ENCODE measurements at regions not wholly inside any gene's neighbourhood (a gene's known extent, or its start where the extent isn't known, plus 50 kb on each side); places are given as distances from the start of the nearest gene placed in this dataset.

- Histone ChIP-seq H3K27me3 (replicated peaks in 1 of 4; ENCODE audit: control extremely low read depth in 1 of 4, control insufficient read depth in 3 of 4, insufficient read depth in 4 of 4, low read length in 3 of 4) (peaks cover 0 to 9% (median 1%) of the 10 kb centered on the region in 4 experiments), H2AFZ (ENCODE audit: insufficient read depth, low read depth, low read length, poor library complexity, severe bottlenecking) (no peak overlapping the region), H3K4me1 (ENCODE audit: control insufficient read depth in 2 of 2, insufficient read depth in 2 of 2, low read length in 2 of 2) (no peaks in the 10 kb centered on the region), H3K9ac (ENCODE audit: low read length) (no peak overlapping the region), H3K4me3 (ENCODE audit: control extremely low read depth in 1 of 5, extremely low read depth in 1 of 5, insufficient read depth in 1 of 5, low read depth in 2 of 5, low read length in 4 of 5) (no peak overlapping the region), H3K79me2 (ENCODE audit: control insufficient read depth, insufficient read depth, low read length) (no peaks in the 10 kb centered on the region), H3K36me3 (replicated peaks in 1 of 2; ENCODE audit: control extremely low read depth in 1 of 2, control insufficient read depth in 1 of 2, extremely low read depth in 1 of 2, insufficient read depth in 2 of 2, low read length in 1 of 2) (no peaks in the 10 kb centered on the region), H3K4me2 (replicated peaks; ENCODE audit: low read depth, low read length, poor library complexity, severe bottlenecking) (no peak overlapping the region), H4K20me1 (ENCODE audit: control insufficient read depth, insufficient read depth, low read length, poor library complexity, severe bottlenecking) (no peaks in the 10 kb centered on the region), H3K27ac (ENCODE audit: low read length in 2 of 2) (no peak overlapping the region), H3K9me3 (ENCODE audit: control extremely low read depth in 1 of 3, control insufficient read depth in 2 of 3, insufficient read depth in 1 of 3, low read length in 2 of 3) (no peaks in the 10 kb centered on the region)
- ChIA-PET POLR2A (no interaction called here), CTCF (interaction anchor here (0.5 to 1.0 kb wide), 3 partner anchors 10 to 479 kb away, joined by 3 read pairs; no protein-coding TSS in a partner anchor)
- H3K4me3 Mint-ChIP-seq: no peak overlapping the region
- no peak overlapping the region for H3K27ac Mint-ChIP-seq
- TF ChIP-seq CTCF (IDR thresholded peaks at IDR 0.05): peak; percentile 41
- no peak for TF ChIP-seq EZH2 (IDR thresholded peaks at IDR 0.05; ENCODE audit: borderline replicate concordance, insufficient read depth, low read depth, low read length, poor library complexity, severe bottlenecking)
- intact Hi-C loops (cut with micrococcal nuclease): no loop called here
- ATAC-seq (ENCODE audit: low read depth) (no peak), DNase-seq (no peak)
- WGBS (ENCODE audit: insufficient coverage): 14% methylated on average over 4 of the region's 4 CpGs
- H3K9me3 Mint-ChIP-seq (ENCODE audit: insufficient read depth): no peaks in the 10 kb centered on the region
- H3K27me3 Mint-ChIP-seq: peaks cover 43% of the 10 kb centered on the region
- no peaks in the 10 kb centered on the region for H3K4me1 Mint-ChIP-seq
These were observed 151.6 kb upstream of the OR4E1 start for GRCh38 chr14:21825149-21825743.

- Histone ChIP-seq H2AFZ (ENCODE audit: insufficient read depth, low read depth, low read length, poor library complexity, severe bottlenecking) (no peak overlapping the region), H3K4me1 (ENCODE audit: control insufficient read depth in 2 of 2, insufficient read depth in 2 of 2, low read length in 2 of 2) (no peaks in the 10 kb centered on the region), H3K4me2 (replicated peaks; ENCODE audit: low read depth, low read length, poor library complexity, severe bottlenecking) (no peak overlapping the region), H3K79me2 (ENCODE audit: control insufficient read depth, insufficient read depth, low read length) (no peaks in the 10 kb centered on the region), H3K4me3 (ENCODE audit: control extremely low read depth in 1 of 5, extremely low read depth in 1 of 5, insufficient read depth in 1 of 5, low read depth in 2 of 5, low read length in 4 of 5) (no peak overlapping the region), H3K9me3 (ENCODE audit: control extremely low read depth in 1 of 3, control insufficient read depth in 2 of 3, insufficient read depth in 1 of 3, low read length in 2 of 3) (no peaks in the 10 kb centered on the region), H3K27ac (ENCODE audit: low read length in 2 of 2) (no peak overlapping the region), H3K36me3 (replicated peaks in 1 of 2; ENCODE audit: control extremely low read depth in 1 of 2, control insufficient read depth in 1 of 2, extremely low read depth in 1 of 2, insufficient read depth in 2 of 2, low read length in 1 of 2) (no peaks in the 10 kb centered on the region), H4K20me1 (ENCODE audit: control insufficient read depth, insufficient read depth, low read length, poor library complexity, severe bottlenecking) (no peaks in the 10 kb centered on the region), H3K9ac (ENCODE audit: low read length) (no peak overlapping the region), H3K27me3 (replicated peaks in 1 of 4; ENCODE audit: control extremely low read depth in 1 of 4, control insufficient read depth in 3 of 4, insufficient read depth in 4 of 4, low read length in 3 of 4) (peaks cover 0 to 5% (median 1%) of the 10 kb centered on the region in 4 experiments)
- Mint-ChIP-seq H3K27me3 (peaks cover 28% of the 10 kb centered on the region), H3K4me3 (no peak overlapping the region), H3K27ac (no peak overlapping the region), H3K4me1 (no peaks in the 10 kb centered on the region), H3K9me3 (ENCODE audit: insufficient read depth) (peaks cover 3% of the 10 kb centered on the region)
- ChIA-PET CTCF (interaction anchor here (1.2 kb wide), 1 partner anchor 31 kb away, joined by 3 read pairs; no protein-coding TSS in a partner anchor), POLR2A (no interaction called here)
- TF ChIP-seq EZH2 (IDR thresholded peaks at IDR 0.05; ENCODE audit: borderline replicate concordance, insufficient read depth, low read depth, low read length, poor library complexity, severe bottlenecking) (no peak), CTCF (IDR thresholded peaks at IDR 0.05) (no peak)
- intact Hi-C loops (cut with micrococcal nuclease): no loop called here
- DNase-seq: no peak
- no peak for ATAC-seq (ENCODE audit: low read depth)
These were observed 148.5 kb upstream of the OR4E1 start for GRCh38 chr14:21822109-21822508.
